GM21515 (cell line): ENCODE measurements at regions not wholly inside any gene's neighbourhood (a gene's known extent, or its start where the extent isn't known, plus 50 kb on each side); places are given as distances from the start of the nearest gene placed in this dataset.

Experiments
- ATAC-seq: cut with Tn5 transposase; IDR thresholded peaks from one replicate; pipeline ENCODE4 v1.9.1; 2021; ENCODE audit not compliant: unreplicated experiment

GRCh38 chr6:150536835-150537234 is 62.9 kb upstream of the PLEKHG1 start:
- no peak for ATAC-seq

GRCh38 chr6:150537491-150537890 is 62.2 kb upstream of the PLEKHG1 start:
- ATAC-seq = no peak

GRCh38 chr6:150537893-150538292 is 61.8 kb upstream of the PLEKHG1 start:
- ATAC-seq = no peak

- ATAC-seq = no peak
These were observed 60.6 kb upstream of the PLEKHG1 start for GRCh38 chr6:150539111-150539510.

GRCh38 chr6:150539568-150539967 is 60.1 kb upstream of the PLEKHG1 start:
- no peak for ATAC-seq

- ATAC-seq = no peak
These were observed 58.1 kb upstream of the PLEKHG1 start for GRCh38 chr6:150541576-150541975.

GRCh38 chr6:150543178-150543577 is 56.5 kb upstream of the PLEKHG1 start:
- ATAC-seq = no peak

GRCh38 chr6:150544793-150545192 is 54.9 kb upstream of the PLEKHG1 start:
- no peak for ATAC-seq

GRCh38 chr6:150546457-150546856 is 53.2 kb upstream of the PLEKHG1 start:
- ATAC-seq = no peak

GRCh38 chr6:150547502-150548222 is 52.0 kb upstream of the PLEKHG1 start:
- ATAC-seq = no peak

GRCh38 chr6:150548330-150548729 is 51.4 kb upstream of the PLEKHG1 start:
- ATAC-seq = no peak

GRCh38 chr6:150549007-150549406 is 50.7 kb upstream of the PLEKHG1 start:
- ATAC-seq = no peak

- ATAC-seq = no peak
These were observed 50.0 kb upstream of the PLEKHG1 start for GRCh38 chr6:150549674-150550101.
